H1 (cell line): ENCODE measurements at regions not wholly inside any gene's neighbourhood (a gene's known extent, or its start where the extent isn't known, plus 50 kb on each side); places are given as distances from the start of the nearest gene placed in this dataset.

Experiments
- CTCF ChIA-PET: fragments of 300-600 bp; sonication (Branson Sonifier 250); formaldehyde crosslinking; loops from one replicate; lab custom pipeline; 2021; ENCODE audit not compliant: partially characterized antibody; lab: Charles Lee
- POLR2A ChIA-PET: fragments of 300-600 bp; sonication (Branson Sonifier 250); formaldehyde crosslinking; loops from one replicate; lab custom pipeline; 2021; ENCODE audit warnings: inconsistent platforms; ENCODE audit not compliant: partially characterized antibody; lab: Charles Lee
- DNase-seq, 2 experiments: peaks; one replicate each; pipeline versions ENCODE4 v3.0.0 to v3.0.0-alpha.2; 2010 to 2022; ENCODE audit warnings: low spot score in 2 of 2, low read depth in 1 of 2, mixed read lengths in 1 of 2
- FAIRE-seq: peaks from 2 replicates; lab custom pipeline; 2011; peaks lifted over from hg19 to GRCh38; lab: Jason Lieb, UNC
- H2AFZ ChIP-seq: 2 replicates; pipeline ENCODE4 v1.8.1; 2012; ENCODE audit warnings: low read length, inconsistent platforms
- H2AK5ac ChIP-seq: 2 replicates; pipeline ENCODE4 v1.6.1; 2013; ENCODE audit warnings: low read depth, low read length
- H2BK120ac ChIP-seq: replicated peaks from 2 replicates; pipeline ENCODE3; 2013; ENCODE audit warnings: low read depth, low read length, inconsistent platforms
- H2BK12ac ChIP-seq: 2 replicates; pipeline ENCODE4 v1.6.1; 2013; ENCODE audit warnings: low read depth, low read length
- H2BK15ac ChIP-seq: 2 replicates; pipeline ENCODE4 v1.6.1; 2013; ENCODE audit warnings: low read length
- H2BK20ac ChIP-seq: 2 replicates; pipeline ENCODE4 v1.6.1; 2013; ENCODE audit warnings: low read length
- H2BK5ac ChIP-seq: 2 replicates; pipeline ENCODE4 v1.6.1; 2013; ENCODE audit warnings: low read depth, low read length
- H3K14ac ChIP-seq: 2 replicates; pipeline ENCODE4 v1.6.1; 2013; ENCODE audit warnings: inconsistent platforms; ENCODE audit not compliant: insufficient read length
- H3K18ac ChIP-seq: 2 replicates; pipeline ENCODE4 v1.6.1; 2013; ENCODE audit warnings: low read length; ENCODE audit errors: extremely low read depth
- H3K23ac ChIP-seq: 2 replicates; pipeline ENCODE4 v1.6.1; 2013; ENCODE audit warnings: inconsistent platforms; ENCODE audit not compliant: insufficient read length
- H3K23me2 ChIP-seq: 2 replicates; pipeline ENCODE4 v1.6.1; 2013; ENCODE audit warnings: low read depth, low read length
- H3K27ac ChIP-seq: 2 replicates; pipeline ENCODE4 v1.6.1; 2011; ENCODE audit warnings: low read depth, low read length, inconsistent platforms
- H3K27me3 ChIP-seq, 4 experiments: replicated peaks in 1 of 4; 1 replicate in 1 of 4; 2 replicates in 3 of 4; pipeline versions ENCODE4 v1.6.1 to v1.8.1; 2011 to 2013; ENCODE audit warnings: low read length in 3 of 4, mild to moderate bottlenecking in 3 of 4, inconsistent platforms in 2 of 4, mixed read lengths in 2 of 4, moderate library complexity in 1 of 4; ENCODE audit not compliant: control insufficient read depth in 3 of 4, insufficient read depth in 3 of 4; ENCODE audit errors: extremely low read depth in 1 of 4
- H3K36me3 ChIP-seq, 4 experiments: 2 replicates each; pipeline versions ENCODE4 v1.6.1 to v1.8.1; 2011 to 2013; ENCODE audit warnings: mild to moderate bottlenecking in 4 of 4, low read length in 3 of 4, moderate library complexity in 2 of 4, control low read depth in 1 of 4, inconsistent platforms in 1 of 4; ENCODE audit not compliant: insufficient read depth in 4 of 4, control insufficient read depth in 2 of 4
- H3K4ac ChIP-seq: replicated peaks from 2 replicates; pipeline ENCODE3; 2013; ENCODE audit warnings: low read length, low read depth, mixed read lengths, inconsistent platforms; ENCODE audit not compliant: insufficient read length
- H3K4me1 ChIP-seq, 4 experiments: replicated peaks in 1 of 4; 1 replicate in 1 of 4; 2 replicates in 3 of 4; pipeline versions ENCODE4 v1.6.1 to v1.8.1; 2011 to 2013; ENCODE audit warnings: low read length in 3 of 4, inconsistent platforms in 2 of 4, mixed read lengths in 1 of 4; ENCODE audit not compliant: insufficient read depth in 4 of 4, control insufficient read depth in 3 of 4
- H3K4me2 ChIP-seq, 2 experiments: 2 replicates each; pipeline versions ENCODE4 v1.6.1 to v1.8.1; 2011 to 2013; ENCODE audit warnings: low read depth in 2 of 2, low read length in 2 of 2, control low read depth in 1 of 2, inconsistent platforms in 1 of 2, mild to moderate bottlenecking in 1 of 2; ENCODE audit not compliant: insufficient read depth in 1 of 2
- H3K4me3 ChIP-seq, 4 experiments: fragments of 200-600, 300-600 bp in 1 of 4; sonication (generic), shearing (Covaris generic), sonication (Bioruptor Twin) in 1 of 4; 2 replicates each; pipeline versions ENCODE4 v1.5.1 to v1.8.1; 2011 to 2016; ENCODE audit warnings: low read length in 4 of 4, low read depth in 3 of 4, control low read depth in 2 of 4, inconsistent platforms in 2 of 4, mild to moderate bottlenecking in 2 of 4, mixed read lengths in 1 of 4, moderate library complexity in 1 of 4; ENCODE audit not compliant: insufficient read depth in 2 of 4; ENCODE audit errors: extremely low read depth in 1 of 4
- H3K56ac ChIP-seq: replicated peaks from 2 replicates; pipeline ENCODE3; 2013; ENCODE audit warnings: low read depth, mild to moderate bottlenecking, mixed read lengths, low read length, inconsistent platforms; ENCODE audit not compliant: insufficient read length
- H3K79me1 ChIP-seq: 2 replicates; pipeline ENCODE4 v1.6.1; 2013; ENCODE audit warnings: low read depth, low read length, control low read depth
- H3K79me2 ChIP-seq, 2 experiments: 2 replicates each; pipeline versions ENCODE4 v1.6.1 to v1.8.1; 2012 to 2013; ENCODE audit warnings: low read length in 2 of 2, mild to moderate bottlenecking in 2 of 2, inconsistent platforms in 1 of 2; ENCODE audit not compliant: insufficient read depth in 2 of 2, control insufficient read depth in 1 of 2
- H3K9ac ChIP-seq, 4 experiments: replicated peaks in 1 of 4; 1 replicate in 1 of 4; 2 replicates in 3 of 4; pipeline versions ENCODE4 v1.6.1 to v1.8.1; 2011 to 2013; ENCODE audit warnings: low read depth in 3 of 4, low read length in 3 of 4, control low read depth in 2 of 4, mild to moderate bottlenecking in 2 of 4, moderate library complexity in 2 of 4, inconsistent platforms in 1 of 4; ENCODE audit errors: extremely low read depth in 1 of 4
- H3K9me3 ChIP-seq, 2 experiments: 2 replicates each; pipeline versions ENCODE4 v1.6.1 to v1.8.1; 2012 to 2013; ENCODE audit warnings: mild to moderate bottlenecking in 2 of 2, moderate library complexity in 2 of 2, control low read depth in 1 of 2, inconsistent platforms in 1 of 2, low read depth in 1 of 2, low read length in 1 of 2, mixed read lengths in 1 of 2; ENCODE audit not compliant: insufficient read depth in 2 of 2
- H4K20me1 ChIP-seq, 2 experiments: replicated peaks in 1 of 2; 2 replicates each; pipeline versions ENCODE3 to v1.8.1; 2011 to 2013; ENCODE audit warnings: inconsistent platforms in 2 of 2, low read length in 2 of 2, mild to moderate bottlenecking in 1 of 2; ENCODE audit not compliant: insufficient read depth in 2 of 2, control insufficient read depth in 1 of 2
- H4K5ac ChIP-seq: 2 replicates; pipeline ENCODE4 v1.6.1; 2013; ENCODE audit warnings: low read length, low read depth, mixed read lengths, inconsistent platforms; ENCODE audit not compliant: insufficient read length
- H4K8ac ChIP-seq: 2 replicates; pipeline ENCODE4 v1.8.0; 2013; ENCODE audit warnings: mild to moderate bottlenecking, moderate library complexity, low read length, inconsistent platforms; ENCODE audit not compliant: insufficient read depth; ENCODE audit errors: extremely low read depth
- H4K91ac ChIP-seq: replicated peaks from 2 replicates; pipeline ENCODE3; 2013; ENCODE audit warnings: low read length, mixed read lengths, inconsistent platforms; ENCODE audit not compliant: insufficient read length
- BCL11A ChIP-seq, 2 experiments: IDR thresholded peaks; one replicate each; pipeline ENCODE4 v1.6.1; 2011; ENCODE audit warnings: low read depth in 2 of 2, low read length in 2 of 2, mild to moderate bottlenecking in 2 of 2
- CBX8 ChIP-seq: fragments of 300-800, 300-1000 bp; sonication (generic); IDR thresholded peaks from 2 replicates; pipeline ENCODE4 v1.7.1; 2016; ENCODE audit warnings: low read depth, low read length, borderline replicate concordance
- JUN ChIP-seq: IDR thresholded peaks from 2 replicates; pipeline ENCODE4 v1.6.1; 2011; ENCODE audit warnings: low read depth, mild to moderate bottlenecking, improper control_type of control experiment, low read length
- RXRA ChIP-seq: IDR thresholded peaks from 2 replicates; pipeline ENCODE4 v1.6.1; 2011; ENCODE audit warnings: low read depth, mild to moderate bottlenecking, low read length, moderate library complexity; ENCODE audit not compliant: insufficient read depth
- SIRT6 ChIP-seq: IDR thresholded peaks from one replicate; pipeline ENCODE4 v1.7.1; 2012; ENCODE audit warnings: low read length, inconsistent platforms
- TCF12 ChIP-seq: IDR thresholded peaks from 2 replicates; pipeline ENCODE4 v1.6.1; 2011; ENCODE audit warnings: low read depth, mild to moderate bottlenecking, low read length
- YY1 ChIP-seq: IDR thresholded peaks from 2 replicates; pipeline ENCODE4 v1.6.1; 2011; ENCODE audit warnings: low read depth, mild to moderate bottlenecking, low read length
- WGBS, 2 experiments: shearing (Covaris generic) in 1 of 2; methylation state at CpG; one replicate each; pipeline versions ENCODE4 v1.1.6 to v1.1.7; 2013 to 2015; ENCODE audit warnings: low lambda C conversion rate in 2 of 2, mixed read lengths in 2 of 2, inconsistent platforms in 1 of 2, low coverage in 1 of 2, missing lambda C conversion rate in 1 of 2; ENCODE audit not compliant: insufficient replicate concordance in 2 of 2, insufficient coverage in 1 of 2, insufficient read length in 1 of 2; ENCODE audit errors: extremely low coverage in 1 of 2, missing lambda C conversion rate in 1 of 2; 5-methylcytosine and 5-hydroxymethylcytosine counted together

GRCh38 chr6:106748547-106749207, 119.3 kb downstream of the QRSL1 start:
- Histone ChIP-seq H4K20me1 (no peaks in the 10 kb centered on the region), H3K79me2 (no peaks in the 10 kb centered on the region), H3K27me3 (no peaks in the 10 kb centered on the region), H3K4me2 (peak overlapping the region; percentile 41 to 55; a peak in 3 of 4 replicates), H3K27ac (no peak overlapping the region), H3K4me3 (peak overlapping the region in 1 of 4 experiments; percentile 19; a peak in 1 of 8 replicates), H2BK20ac (no peak overlapping the region), H3K9ac (no peak overlapping the region; a peak in 1 of 7 replicates), H4K8ac (no peak overlapping the region), H2BK15ac (no peak overlapping the region), H3K18ac (no peak overlapping the region), H3K4me1 (peaks cover 8 to 22% (median 19%) of the 10 kb centered on the region in 4 experiments), H4K91ac (no peak overlapping the region), H3K36me3 (no peaks in the 10 kb centered on the region; a peak in 1 of 8 replicates), H3K56ac (no peak overlapping the region), H2AK5ac (no peak overlapping the region), H3K23ac (no peak overlapping the region), H3K23me2 (no peaks in the 10 kb centered on the region), H3K79me1 (no peaks in the 10 kb centered on the region), H4K5ac (no peak overlapping the region), H3K9me3 (peaks cover under 1 to 4% of the 10 kb centered on the region in 2 experiments; a peak in 2 of 4 replicates), H2BK5ac (no peak overlapping the region), H2AFZ (no peak overlapping the region), H2BK12ac (no peak overlapping the region), H3K14ac (no peak overlapping the region), H2BK120ac (no peak overlapping the region), H3K4ac (no peak overlapping the region)
- FAIRE-seq, result peak; percentile 86
- ChIA-PET POLR2A (interaction anchor here (1.1 to 1.4 kb wide), 2 partner anchors 55 to 219 kb away, joined by 3 read pairs; no protein-coding TSS in a partner anchor), CTCF (interaction anchor here (0.7 to 3.0 kb wide), 16 partner anchors 10 to 376 kb away, joined by 3 to 10 read pairs (median 3); no protein-coding TSS in a partner anchor)
- peak; percentile 41 to 56 for DNase-seq
- WGBS, 2 experiments, result 17% methylated on average over 3 of the region's 3 CpGs; no CpG with 5 or more reads in 1 of the 2 experiments
- TF ChIP-seq RXRA (no peak), BCL11A (IDR thresholded peaks at IDR 0.05; ENCODE audit: low read depth in 2 of 2, low read length in 2 of 2) (no peak), CBX8 (no peak), TCF12 (0 out of 2 replicates have a peak, but pooled peaks have one; percentile 61), SIRT6 (no peak), JUN (no peak), YY1 (no peak; the same call in 1 of the 2 replicates)
